ENCODE measurements at regions not wholly inside any gene's neighbourhood (a gene's known extent, or its start where the extent isn't known, plus 50 kb on each side); places are given as distances from the start of the nearest gene placed in this dataset.

DNA sequence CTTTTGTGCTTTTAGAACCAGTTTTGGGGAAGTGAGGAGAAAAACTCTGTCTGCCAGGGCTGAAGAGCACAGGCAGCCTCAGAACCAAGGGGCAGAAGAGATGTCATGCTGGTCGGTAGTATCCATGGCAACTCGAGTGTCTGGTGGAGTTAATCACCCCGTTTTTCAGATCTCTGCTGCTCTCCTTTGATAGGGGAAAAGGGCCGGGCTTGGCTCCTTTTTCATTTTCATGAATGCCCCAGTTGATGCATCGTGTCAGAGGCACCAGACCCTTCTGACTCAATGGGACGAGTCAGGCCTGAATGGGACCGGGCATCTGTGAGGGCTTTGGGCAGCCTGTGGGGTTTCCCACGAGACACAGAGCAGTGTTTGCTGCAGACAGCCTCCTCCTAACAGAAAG is 304.6 kb downstream of the ABCC12 start:
- TF ChIP-seq, protein P1, sequence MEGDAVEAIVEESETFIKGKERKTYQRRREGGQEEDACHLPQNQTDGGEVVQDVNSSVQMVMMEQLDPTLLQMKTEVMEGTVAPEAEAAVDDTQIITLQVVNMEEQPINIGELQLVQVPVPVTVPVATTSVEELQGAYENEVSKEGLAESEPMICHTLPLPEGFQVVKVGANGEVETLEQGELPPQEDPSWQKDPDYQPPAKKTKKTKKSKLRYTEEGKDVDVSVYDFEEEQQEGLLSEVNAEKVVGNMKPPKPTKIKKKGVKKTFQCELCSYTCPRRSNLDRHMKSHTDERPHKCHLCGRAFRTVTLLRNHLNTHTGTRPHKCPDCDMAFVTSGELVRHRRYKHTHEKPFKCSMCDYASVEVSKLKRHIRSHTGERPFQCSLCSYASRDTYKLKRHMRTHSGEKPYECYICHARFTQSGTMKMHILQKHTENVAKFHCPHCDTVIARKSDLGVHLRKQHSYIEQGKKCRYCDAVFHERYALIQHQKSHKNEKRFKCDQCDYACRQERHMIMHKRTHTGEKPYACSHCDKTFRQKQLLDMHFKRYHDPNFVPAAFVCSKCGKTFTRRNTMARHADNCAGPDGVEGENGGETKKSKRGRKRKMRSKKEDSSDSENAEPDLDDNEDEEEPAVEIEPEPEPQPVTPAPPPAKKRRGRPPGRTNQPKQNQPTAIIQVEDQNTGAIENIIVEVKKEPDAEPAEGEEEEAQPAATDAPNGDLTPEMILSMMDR (IDR thresholded peaks at IDR 0.05; ENCODE audit: control extremely low read depth in 1 of 3, insufficient read depth in 1 of 3, low read depth in 1 of 3, low read length in 3 of 3): no peak
- TF ChIP-seq, protein P2, sequence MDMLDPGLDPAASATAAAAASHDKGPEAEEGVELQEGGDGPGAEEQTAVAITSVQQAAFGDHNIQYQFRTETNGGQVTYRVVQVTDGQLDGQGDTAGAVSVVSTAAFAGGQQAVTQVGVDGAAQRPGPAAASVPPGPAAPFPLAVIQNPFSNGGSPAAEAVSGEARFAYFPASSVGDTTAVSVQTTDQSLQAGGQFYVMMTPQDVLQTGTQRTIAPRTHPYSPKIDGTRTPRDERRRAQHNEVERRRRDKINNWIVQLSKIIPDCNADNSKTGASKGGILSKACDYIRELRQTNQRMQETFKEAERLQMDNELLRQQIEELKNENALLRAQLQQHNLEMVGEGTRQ (IDR thresholded peaks at IDR 0.05; ENCODE audit: low read length): no peak
- no peak for TF ChIP-seq ZNF274 (IDR thresholded peaks at IDR 0.05; ENCODE audit: borderline replicate concordance, extremely low read depth, low read length)
- TF ChIP-seq SRF (IDR thresholded peaks at IDR 0.05; ENCODE audit: low read depth, low read length): no peak
- TF ChIP-seq POLR2A (IDR thresholded peaks at IDR 0.05; ENCODE audit: control extremely low read depth in 1 of 2, low read depth in 2 of 2, low read length in 2 of 2): no peak
- no peak for TF ChIP-seq CHD2 (IDR thresholded peaks at IDR 0.05; ENCODE audit: low read length)
- no peak for TF ChIP-seq NRF1 (IDR thresholded peaks at IDR 0.05; ENCODE audit: low read depth, low read length)
- no peak for TF ChIP-seq EZH2 (IDR thresholded peaks at IDR 0.05; ENCODE audit: low read depth, low read length, severe bottlenecking)
- no peak for TF ChIP-seq TAF1 (IDR thresholded peaks at IDR 0.05; ENCODE audit: low read depth, low read length)
- TF ChIP-seq SP1 (IDR thresholded peaks at IDR 0.05; ENCODE audit: low read depth, low read length): no peak
- no peak for TF ChIP-seq ASH2L (IDR thresholded peaks at IDR 0.05; ENCODE audit: low read length)
- TF ChIP-seq ATF3 (IDR thresholded peaks at IDR 0.05; ENCODE audit: insufficient read depth, low read depth, low read length): no peak
- no peak for TF ChIP-seq CBX8 (IDR thresholded peaks at IDR 0.05; ENCODE audit: borderline replicate concordance, low read depth, low read length)
- TF ChIP-seq TEAD4 (IDR thresholded peaks at IDR 0.05; ENCODE audit: low read depth, low read length): no peak
